ENCODE measurements at regions not wholly inside any gene's neighbourhood (a gene's known extent, or its start where the extent isn't known, plus 50 kb on each side); places are given as distances from the start of the nearest gene placed in this dataset.
"Not testable (repeated sequence)": the region's sequence is repeated elsewhere in the genome, so short reads cannot be mapped to it uniquely, and the experiment has no call there.

- Histone ChIP-seq H3K9me3 (ENCODE audit: low read length) (no peaks in the 10 kb centered on the region), H3K27ac (ENCODE audit: low read depth, low read length, poor library complexity, severe bottlenecking) (no peak overlapping the region), H3F3A (ENCODE audit: insufficient read depth, low read length) (no peaks in the 10 kb centered on the region), H3K4me1 (ENCODE audit: insufficient read depth, low read length, severe bottlenecking) (no peaks in the 10 kb centered on the region), H3K9me2 (ENCODE audit: low read depth, low read length) (no peaks in the 10 kb centered on the region), H3K27me3 (ENCODE audit: insufficient read depth, low read length) (no peaks in the 10 kb centered on the region), H3K36me3 (ENCODE audit: insufficient read depth, low read length) (no peaks in the 10 kb centered on the region), H2AFZ (ENCODE audit: low read length) (no peak overlapping the region), H3K4me3 (ENCODE audit: low read depth, low read length, poor library complexity, severe bottlenecking) (no peak overlapping the region), H3K4me2 (ENCODE audit: low read length) (no peak overlapping the region), H3K79me2 (ENCODE audit: insufficient read depth, low read length) (no peaks in the 10 kb centered on the region), H3K9ac (ENCODE audit: low read length) (no peak overlapping the region), H4K20me1 (ENCODE audit: insufficient read depth, low read length) (no peaks in the 10 kb centered on the region)
- no peak for TF ChIP-seq EZH2 (IDR thresholded peaks at IDR 0.05; ENCODE audit: borderline replicate concordance, low read length)
- no peak for TF ChIP-seq CTCF (IDR thresholded peaks at IDR 0.05; ENCODE audit: low read length)
Observed at GRCh38 chr18:11362856-11363255, 213.5 kb upstream of the PIEZO2 start.

- H3K9ac ChIP-seq (ENCODE audit: low read length); H3K27ac ChIP-seq (ENCODE audit: low read depth, low read length, poor library complexity, severe bottlenecking); H3K27me3 ChIP-seq (ENCODE audit: insufficient read depth, low read length); H3K4me3 ChIP-seq (ENCODE audit: low read depth, low read length, poor library complexity, severe bottlenecking); H3K4me2 ChIP-seq (ENCODE audit: low read length); H4K20me1 ChIP-seq (ENCODE audit: insufficient read depth, low read length); H3K9me2 ChIP-seq (ENCODE audit: low read depth, low read length); H3F3A ChIP-seq (ENCODE audit: insufficient read depth, low read length); H3K36me3 ChIP-seq (ENCODE audit: insufficient read depth, low read length); H3K4me1 ChIP-seq (ENCODE audit: insufficient read depth, low read length, severe bottlenecking); H3K9me3 ChIP-seq (ENCODE audit: low read length); H3K79me2 ChIP-seq (ENCODE audit: insufficient read depth, low read length); H2AFZ ChIP-seq (ENCODE audit: low read length): not testable (repeated sequence)
Observed at GRCh38 chr18:11361862-11362261, 212.5 kb upstream of the PIEZO2 start.

GRCh38 chr18:11357678-11358077, 208.3 kb upstream of the PIEZO2 start:
- H3K9me2 ChIP-seq (ENCODE audit: low read depth, low read length), result no peaks in the 10 kb centered on the region
- no peak overlapping the region for H3K4me2 ChIP-seq (ENCODE audit: low read length)
- H3K36me3 ChIP-seq (ENCODE audit: insufficient read depth, low read length), result no peaks in the 10 kb centered on the region
- H3F3A ChIP-seq (ENCODE audit: insufficient read depth, low read length), result 0 out of 2 replicates have a peak, but pooled peaks cover 3% of the 10 kb centered on the region
- no peaks in the 10 kb centered on the region for H3K9me3 ChIP-seq (ENCODE audit: low read length)
- H4K20me1 ChIP-seq (ENCODE audit: insufficient read depth, low read length), result no peaks in the 10 kb centered on the region
- H3K4me1 ChIP-seq (ENCODE audit: insufficient read depth, low read length, severe bottlenecking), result no peaks in the 10 kb centered on the region
- no peaks in the 10 kb centered on the region for H3K79me2 ChIP-seq (ENCODE audit: insufficient read depth, low read length)
- H3K4me3 ChIP-seq (ENCODE audit: low read depth, low read length, poor library complexity, severe bottlenecking), result no peak overlapping the region
- TF ChIP-seq CTCF (IDR thresholded peaks at IDR 0.05; ENCODE audit: low read length), result no peak
- TF ChIP-seq EZH2 (IDR thresholded peaks at IDR 0.05; ENCODE audit: borderline replicate concordance, low read length), result no peak
- H3K27ac ChIP-seq (ENCODE audit: low read depth, low read length, poor library complexity, severe bottlenecking), result no peak overlapping the region
- H3K9ac ChIP-seq (ENCODE audit: low read length), result no peak overlapping the region
- no peak overlapping the region for H2AFZ ChIP-seq (ENCODE audit: low read length)
- no peaks in the 10 kb centered on the region for H3K27me3 ChIP-seq (ENCODE audit: insufficient read depth, low read length)

GRCh38 chr18:11344576-11344975, 195.2 kb upstream of the PIEZO2 start:
- not testable (repeated sequence) for H3K79me2 ChIP-seq (ENCODE audit: insufficient read depth, low read length); H3K36me3 ChIP-seq (ENCODE audit: insufficient read depth, low read length); H3K4me2 ChIP-seq (ENCODE audit: low read length); H3K9me2 ChIP-seq (ENCODE audit: low read depth, low read length); H2AFZ ChIP-seq (ENCODE audit: low read length); H3K27ac ChIP-seq (ENCODE audit: low read depth, low read length, poor library complexity, severe bottlenecking); H4K20me1 ChIP-seq (ENCODE audit: insufficient read depth, low read length); H3K4me3 ChIP-seq (ENCODE audit: low read depth, low read length, poor library complexity, severe bottlenecking); H3K9ac ChIP-seq (ENCODE audit: low read length); H3K4me1 ChIP-seq (ENCODE audit: insufficient read depth, low read length, severe bottlenecking); H3K27me3 ChIP-seq (ENCODE audit: insufficient read depth, low read length); H3F3A ChIP-seq (ENCODE audit: insufficient read depth, low read length); H3K9me3 ChIP-seq (ENCODE audit: low read length)
